ENCODE measurements at regions not wholly inside any gene's neighbourhood (a gene's known extent, or its start where the extent isn't known, plus 50 kb on each side); places are given as distances from the start of the nearest gene placed in this dataset.
"Not testable (repeated sequence)": the region's sequence is repeated elsewhere in the genome, so short reads cannot be mapped to it uniquely, and the experiment has no call there.

DNA sequence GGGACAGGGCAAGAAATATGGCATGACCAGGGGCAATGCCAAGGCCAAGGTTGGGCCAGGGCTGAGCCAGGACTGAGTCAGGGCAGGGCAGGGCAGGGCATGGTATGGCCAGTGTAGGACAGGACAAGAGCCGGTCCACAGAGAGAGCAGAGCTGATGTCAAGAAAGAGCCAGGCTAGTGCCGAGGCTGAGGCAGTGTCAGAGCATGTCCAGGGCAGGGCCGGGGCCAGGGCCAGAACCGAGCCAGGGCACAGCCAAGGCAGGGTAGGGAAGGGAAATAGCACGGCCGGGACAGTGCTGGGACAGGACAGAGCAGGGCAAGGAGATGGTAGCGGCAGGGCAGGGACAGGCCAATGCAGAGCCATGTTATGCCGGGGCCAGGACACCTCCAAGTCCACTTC, 2875.1 kb downstream of the RPIA start:
- TF ChIP-seq, protein P1, sequence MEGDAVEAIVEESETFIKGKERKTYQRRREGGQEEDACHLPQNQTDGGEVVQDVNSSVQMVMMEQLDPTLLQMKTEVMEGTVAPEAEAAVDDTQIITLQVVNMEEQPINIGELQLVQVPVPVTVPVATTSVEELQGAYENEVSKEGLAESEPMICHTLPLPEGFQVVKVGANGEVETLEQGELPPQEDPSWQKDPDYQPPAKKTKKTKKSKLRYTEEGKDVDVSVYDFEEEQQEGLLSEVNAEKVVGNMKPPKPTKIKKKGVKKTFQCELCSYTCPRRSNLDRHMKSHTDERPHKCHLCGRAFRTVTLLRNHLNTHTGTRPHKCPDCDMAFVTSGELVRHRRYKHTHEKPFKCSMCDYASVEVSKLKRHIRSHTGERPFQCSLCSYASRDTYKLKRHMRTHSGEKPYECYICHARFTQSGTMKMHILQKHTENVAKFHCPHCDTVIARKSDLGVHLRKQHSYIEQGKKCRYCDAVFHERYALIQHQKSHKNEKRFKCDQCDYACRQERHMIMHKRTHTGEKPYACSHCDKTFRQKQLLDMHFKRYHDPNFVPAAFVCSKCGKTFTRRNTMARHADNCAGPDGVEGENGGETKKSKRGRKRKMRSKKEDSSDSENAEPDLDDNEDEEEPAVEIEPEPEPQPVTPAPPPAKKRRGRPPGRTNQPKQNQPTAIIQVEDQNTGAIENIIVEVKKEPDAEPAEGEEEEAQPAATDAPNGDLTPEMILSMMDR (optimal IDR thresholded peaks at IDR 0.05 in 1 of 3, IDR thresholded peaks at IDR 0.05 in 1 of 3, conservative IDR thresholded peaks at IDR 0.05 in 1 of 3; ENCODE audit: extremely low read depth in 1 of 3, insufficient read depth in 2 of 3, low read length in 3 of 3), result not testable (repeated sequence)
- not testable (repeated sequence) for TF ChIP-seq EZH2 (IDR thresholded peaks at IDR 0.05; ENCODE audit: low read length)
